ENCODE measurements at regions not wholly inside any gene's neighbourhood (a gene's known extent, or its start where the extent isn't known, plus 50 kb on each side); places are given as distances from the start of the nearest gene placed in this dataset.

DNA sequence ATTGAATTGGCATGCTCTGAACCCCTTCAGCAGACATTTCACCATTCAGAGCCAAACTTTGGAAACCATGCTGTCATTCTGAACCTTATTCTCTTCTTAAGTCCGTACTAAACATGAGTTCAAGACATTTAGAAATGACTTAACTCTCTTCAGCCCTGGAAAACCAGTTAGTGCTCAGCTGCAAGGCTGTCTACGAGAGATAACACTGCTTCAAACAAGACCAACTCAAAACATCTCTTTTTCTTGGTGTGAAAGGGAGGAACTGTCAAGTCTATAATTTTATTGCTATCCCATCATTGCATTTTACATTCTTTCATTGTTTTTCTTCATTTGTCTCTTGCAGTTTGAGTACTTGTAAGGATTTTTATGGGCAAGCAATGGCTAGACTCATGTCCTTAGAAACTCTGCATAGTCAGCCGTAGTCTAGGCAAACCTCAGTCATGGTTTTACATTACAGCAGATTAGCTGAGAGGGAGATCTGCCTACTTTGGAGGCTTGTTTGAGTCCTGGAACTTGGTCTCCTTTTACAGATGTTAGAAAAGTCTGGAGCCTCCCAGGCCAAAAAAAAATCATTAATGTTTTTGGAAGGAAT, 120.6 kb upstream of the JADE1 start:
- TF ChIP-seq, protein P1, sequence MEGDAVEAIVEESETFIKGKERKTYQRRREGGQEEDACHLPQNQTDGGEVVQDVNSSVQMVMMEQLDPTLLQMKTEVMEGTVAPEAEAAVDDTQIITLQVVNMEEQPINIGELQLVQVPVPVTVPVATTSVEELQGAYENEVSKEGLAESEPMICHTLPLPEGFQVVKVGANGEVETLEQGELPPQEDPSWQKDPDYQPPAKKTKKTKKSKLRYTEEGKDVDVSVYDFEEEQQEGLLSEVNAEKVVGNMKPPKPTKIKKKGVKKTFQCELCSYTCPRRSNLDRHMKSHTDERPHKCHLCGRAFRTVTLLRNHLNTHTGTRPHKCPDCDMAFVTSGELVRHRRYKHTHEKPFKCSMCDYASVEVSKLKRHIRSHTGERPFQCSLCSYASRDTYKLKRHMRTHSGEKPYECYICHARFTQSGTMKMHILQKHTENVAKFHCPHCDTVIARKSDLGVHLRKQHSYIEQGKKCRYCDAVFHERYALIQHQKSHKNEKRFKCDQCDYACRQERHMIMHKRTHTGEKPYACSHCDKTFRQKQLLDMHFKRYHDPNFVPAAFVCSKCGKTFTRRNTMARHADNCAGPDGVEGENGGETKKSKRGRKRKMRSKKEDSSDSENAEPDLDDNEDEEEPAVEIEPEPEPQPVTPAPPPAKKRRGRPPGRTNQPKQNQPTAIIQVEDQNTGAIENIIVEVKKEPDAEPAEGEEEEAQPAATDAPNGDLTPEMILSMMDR (IDR thresholded peaks at IDR 0.05) = no peak
- no peak for TF ChIP-seq POLR2AphosphoS5 (IDR thresholded peaks at IDR 0.05)
- TF ChIP-seq EP300 (IDR thresholded peaks at IDR 0.05) = no peak
